Activated T-helper 17 cell treated with anti-CD3 and anti-CD28 coated beads, Interleukin-2, amount 50 U/mL, for 72 hours (primary cell): ENCODE measurements at regions not wholly inside any gene's neighbourhood (a gene's known extent, or its start where the extent isn't known, plus 50 kb on each side); places are given as distances from the start of the nearest gene placed in this dataset.
A peak's percentile ranks its signal among the peaks of the same experiment; 100 is the strongest.

Experiments
- ATAC-seq: fragments of 150-1000 bp; cut with Tn5 transposase; replicated peaks from 2 replicates; pipeline ENCODE4 v1.10.0; 2021; ENCODE audit warnings: mild to moderate bottlenecking, moderate library complexity
- H3K27ac Mint-ChIP-seq: one replicate; pipeline ENCODE4 v1.8.0; 2022; ENCODE audit warnings: mixed read lengths
- H3K27me3 Mint-ChIP-seq: one replicate; pipeline ENCODE4 v1.8.0; 2022; ENCODE audit warnings: mixed read lengths
- H3K36me3 Mint-ChIP-seq: one replicate; pipeline ENCODE4 v1.8.0; 2022; ENCODE audit warnings: low read depth, mild to moderate bottlenecking, mixed read lengths
- H3K4me1 Mint-ChIP-seq: one replicate; pipeline ENCODE4 v1.8.0; 2022; ENCODE audit warnings: mixed read lengths
- H3K4me3 Mint-ChIP-seq: one replicate; pipeline ENCODE4 v1.8.0; 2022; ENCODE audit warnings: mild to moderate bottlenecking, mixed read lengths
- H3K9me3 Mint-ChIP-seq: one replicate; pipeline ENCODE4 v1.8.0; 2022; ENCODE audit warnings: mixed read lengths

- Mint-ChIP-seq H3K36me3 (no peaks in the 10 kb centered on the region), H3K4me3 (no peak overlapping the region), H3K27me3 (peaks cover 20% of the 10 kb centered on the region), H3K4me1 (peaks cover 1% of the 10 kb centered on the region), H3K9me3 (peaks cover 6% of the 10 kb centered on the region), H3K27ac (no peak overlapping the region)
- ATAC-seq: no peak
Observed at GRCh38 chr11:19607656-19608360, 104.8 kb upstream of the NAV2 start.

DNA sequence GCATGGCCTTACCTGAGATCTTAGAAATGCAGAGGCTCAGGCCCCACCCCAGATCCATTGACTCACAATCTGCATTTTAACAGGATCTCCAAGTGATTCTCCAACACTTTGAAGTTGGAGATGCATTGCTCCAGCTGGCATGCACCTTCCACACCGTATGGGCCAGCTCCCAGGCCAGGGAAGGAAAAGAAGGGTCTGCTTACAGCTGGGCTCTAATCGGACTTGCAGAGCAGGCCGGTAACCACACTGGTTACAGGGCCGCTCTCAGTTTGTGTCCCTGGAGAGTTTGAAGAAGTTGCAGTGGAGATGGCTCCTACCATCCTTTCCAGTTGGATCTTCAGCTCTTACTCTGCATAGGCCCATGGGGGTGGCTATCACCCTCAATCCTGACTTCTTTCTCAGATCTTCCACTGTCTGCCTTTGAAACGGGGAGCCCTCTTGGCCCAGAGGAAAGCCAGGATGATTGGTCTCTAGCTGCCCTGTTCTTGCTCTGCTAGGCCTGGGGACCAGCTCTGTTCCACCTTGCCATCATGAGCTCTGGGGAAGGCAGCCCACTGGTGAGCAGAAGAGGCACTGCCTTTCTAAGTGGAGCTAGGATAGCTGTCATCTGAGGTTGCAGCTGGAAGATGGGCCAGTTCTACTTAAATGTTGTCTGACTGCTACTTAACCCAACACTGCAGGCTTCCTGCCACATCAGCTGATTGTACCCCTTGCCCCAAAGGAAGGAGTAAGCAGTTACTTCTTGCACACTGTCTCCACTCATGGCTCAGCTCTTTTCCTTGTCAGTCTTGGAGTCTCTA lies 105.6 kb upstream of the NAV2 start:
- Mint-ChIP-seq H3K9me3 (no peaks in the 10 kb centered on the region), H3K36me3 (no peaks in the 10 kb centered on the region), H3K4me1 (peaks cover 5% of the 10 kb centered on the region), H3K27me3 (peaks cover 21% of the 10 kb centered on the region), H3K27ac (no peak overlapping the region), H3K4me3 (no peak overlapping the region)
- ATAC-seq: no peak

DNA sequence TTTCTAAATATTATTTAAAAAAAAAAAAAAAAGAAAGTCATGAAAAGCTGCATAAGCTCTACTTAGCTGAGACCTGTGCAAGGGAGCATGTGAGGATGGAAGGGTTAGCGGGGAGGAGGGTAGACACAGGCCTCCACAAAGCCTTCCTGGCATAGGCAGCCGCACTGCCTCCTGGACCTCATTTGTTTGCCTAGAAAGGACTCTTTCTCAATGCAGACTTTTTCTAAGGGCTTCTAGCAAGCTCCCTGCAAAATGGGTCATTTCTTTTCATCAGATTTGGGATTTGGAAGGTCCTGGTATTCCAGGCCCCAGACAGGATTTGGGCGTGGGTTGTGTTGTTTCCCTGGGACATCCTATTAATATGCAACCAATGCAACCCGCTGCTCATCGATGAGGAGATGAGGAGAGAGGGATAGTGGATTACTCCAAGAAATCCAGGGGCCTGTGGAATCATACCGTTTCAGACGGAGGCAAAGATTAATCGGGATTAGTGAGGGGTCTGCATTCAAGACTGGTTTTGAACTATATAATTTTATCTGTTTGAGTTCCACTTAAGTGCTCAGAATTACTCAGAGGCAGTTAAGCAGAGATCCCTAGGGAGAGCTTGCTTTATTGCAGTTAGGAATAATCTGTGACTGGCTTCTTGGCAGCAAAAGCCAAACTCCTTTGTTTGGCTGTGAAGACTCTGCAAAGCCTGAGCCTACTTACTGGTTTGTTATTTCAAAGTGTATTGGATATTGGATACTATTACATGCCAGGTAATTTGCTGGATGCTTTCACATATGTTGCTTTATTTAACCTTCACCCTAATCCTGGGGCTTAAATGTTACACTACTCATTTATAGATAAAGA lies 106.9 kb upstream of the NAV2 start:
- Mint-ChIP-seq H3K4me1 (peaks cover 5% of the 10 kb centered on the region), H3K36me3 (no peaks in the 10 kb centered on the region), H3K27me3 (peaks cover 27% of the 10 kb centered on the region), H3K9me3 (no peaks in the 10 kb centered on the region), H3K27ac (no peak overlapping the region), H3K4me3 (no peak overlapping the region)
- no peak for ATAC-seq

DNA sequence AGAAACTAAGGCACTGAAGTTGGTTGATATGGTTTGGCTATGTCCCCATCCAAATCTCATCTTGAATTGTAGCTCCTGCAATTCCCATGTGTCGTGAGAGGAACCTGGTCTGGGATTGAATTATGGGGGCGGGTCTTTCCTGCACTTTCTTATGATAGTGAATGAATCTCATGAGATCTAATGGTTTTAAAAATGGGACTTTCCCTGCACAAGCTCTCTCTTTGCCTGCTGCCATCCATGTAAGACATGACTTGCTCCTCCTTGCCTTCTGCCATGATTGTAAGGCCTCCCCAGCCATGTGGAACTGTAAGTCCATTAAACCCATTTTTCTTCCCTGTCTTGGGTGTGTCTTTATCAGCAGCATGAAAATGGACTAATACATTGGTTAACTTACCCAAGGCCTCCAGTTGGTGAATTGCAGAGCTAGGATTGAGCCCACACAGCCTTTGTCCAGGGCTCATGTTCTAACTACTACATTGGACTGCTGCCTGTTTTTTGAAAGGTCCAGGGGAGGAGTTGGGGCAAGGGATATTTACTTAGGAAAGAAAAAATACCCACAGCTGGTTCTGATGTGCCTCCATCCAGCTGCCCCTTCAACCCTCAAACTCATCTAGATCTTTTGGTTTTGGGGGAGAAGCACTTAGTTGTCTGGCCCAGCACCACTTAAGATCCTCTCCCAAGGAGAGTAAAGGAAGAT lies 107.8 kb upstream of the NAV2 start:
- Mint-ChIP-seq H3K27ac (no peak overlapping the region), H3K9me3 (no peaks in the 10 kb centered on the region)

DNA sequence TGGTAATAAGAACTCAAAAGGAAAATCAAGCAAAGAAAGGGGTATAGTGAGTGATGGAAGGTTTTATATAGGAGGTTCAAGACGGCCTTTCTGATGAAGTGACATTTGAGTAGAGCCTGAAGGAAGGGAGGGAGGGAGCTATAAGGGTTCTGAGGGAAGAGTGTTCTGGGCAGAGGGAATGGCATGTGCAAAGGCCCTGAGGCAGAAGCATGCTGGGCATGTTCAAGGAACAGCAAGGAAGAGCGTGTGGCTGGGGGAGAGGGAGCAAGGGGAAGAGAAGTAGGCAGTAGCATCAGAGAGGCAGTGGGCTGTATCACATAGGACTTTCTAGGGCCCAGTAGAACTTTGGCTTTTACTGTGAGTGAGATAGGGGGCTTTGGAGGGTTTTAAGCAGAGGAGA lies 108.9 kb upstream of the NAV2 start:
- no peak overlapping the region for H3K4me3 Mint-ChIP-seq
- peaks cover 23% of the 10 kb centered on the region for H3K27me3 Mint-ChIP-seq
- no peak for ATAC-seq
- H3K9me3 Mint-ChIP-seq: no peaks in the 10 kb centered on the region
- no peaks in the 10 kb centered on the region for H3K36me3 Mint-ChIP-seq
- H3K4me1 Mint-ChIP-seq: peaks cover 5% of the 10 kb centered on the region
- no peak overlapping the region for H3K27ac Mint-ChIP-seq

More for the DNA sequence above, 107.8 kb upstream of the NAV2 start:
- no peak for ATAC-seq
- Mint-ChIP-seq H3K36me3 (no peaks in the 10 kb centered on the region), H3K4me3 (no peak overlapping the region), H3K4me1 (peaks cover 5% of the 10 kb centered on the region), H3K27me3 (peaks cover 27% of the 10 kb centered on the region)

DNA sequence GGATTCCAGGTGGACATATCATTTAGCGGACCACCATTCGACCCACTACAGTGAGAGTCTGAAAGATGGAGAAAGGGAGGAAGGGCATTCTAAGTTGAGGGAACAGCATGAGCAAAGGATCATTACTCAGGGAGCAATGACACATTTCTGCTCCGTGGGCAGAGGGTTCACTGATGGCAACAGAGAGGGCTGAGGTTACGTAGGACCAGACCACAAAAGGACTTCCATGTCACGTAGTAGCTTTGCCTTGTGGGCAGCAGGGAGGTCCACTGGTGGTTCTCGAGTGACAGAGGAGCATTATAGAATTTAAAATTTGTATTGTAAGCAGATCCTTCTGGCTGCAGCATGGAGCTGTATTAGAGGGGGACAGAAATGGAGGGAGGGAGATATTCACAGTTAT lies 109.7 kb upstream of the NAV2 start:
- peak; percentile 35 for ATAC-seq
- Mint-ChIP-seq H3K4me3 (no peak overlapping the region), H3K27ac (no peak overlapping the region), H3K36me3 (no peaks in the 10 kb centered on the region), H3K4me1 (peaks cover 5% of the 10 kb centered on the region), H3K27me3 (peaks cover 22% of the 10 kb centered on the region), H3K9me3 (no peaks in the 10 kb centered on the region)

DNA sequence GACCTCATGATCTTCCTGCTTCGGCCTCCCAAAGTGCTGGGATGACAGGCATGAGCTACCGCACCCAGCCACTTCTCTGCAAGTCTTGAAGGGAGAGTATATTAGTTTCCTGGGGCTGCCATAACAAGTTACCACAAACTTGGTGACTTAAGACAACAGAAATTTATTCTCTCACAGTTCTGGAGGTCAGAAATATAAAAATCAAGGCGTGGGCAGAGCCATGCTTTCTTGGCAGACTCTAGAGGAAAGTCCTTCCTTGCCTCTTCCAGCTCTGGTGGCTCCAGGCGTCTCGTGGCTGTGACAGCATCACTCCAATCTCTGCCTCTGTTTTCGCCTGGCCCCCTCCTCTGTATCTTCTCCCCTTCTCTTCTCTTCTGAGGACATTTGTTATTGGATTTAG lies 110.2 kb upstream of the NAV2 start:
- H3K4me3 Mint-ChIP-seq: no peak overlapping the region
- peaks cover 22% of the 10 kb centered on the region for H3K27me3 Mint-ChIP-seq
- H3K9me3 Mint-ChIP-seq: no peaks in the 10 kb centered on the region
- no peak overlapping the region for H3K27ac Mint-ChIP-seq
- peaks cover 5% of the 10 kb centered on the region for H3K4me1 Mint-ChIP-seq
- no peak for ATAC-seq
- no peaks in the 10 kb centered on the region for H3K36me3 Mint-ChIP-seq

GRCh38 chr11:19601235-19601634 lies 111.4 kb upstream of the NAV2 start:
- no peaks in the 10 kb centered on the region for H3K9me3 Mint-ChIP-seq
- H3K36me3 Mint-ChIP-seq: no peaks in the 10 kb centered on the region
- peaks cover 5% of the 10 kb centered on the region for H3K4me1 Mint-ChIP-seq
- no peak for ATAC-seq
- H3K4me3 Mint-ChIP-seq: no peak overlapping the region
- H3K27me3 Mint-ChIP-seq: peaks cover 22% of the 10 kb centered on the region
- H3K27ac Mint-ChIP-seq: no peak overlapping the region

DNA sequence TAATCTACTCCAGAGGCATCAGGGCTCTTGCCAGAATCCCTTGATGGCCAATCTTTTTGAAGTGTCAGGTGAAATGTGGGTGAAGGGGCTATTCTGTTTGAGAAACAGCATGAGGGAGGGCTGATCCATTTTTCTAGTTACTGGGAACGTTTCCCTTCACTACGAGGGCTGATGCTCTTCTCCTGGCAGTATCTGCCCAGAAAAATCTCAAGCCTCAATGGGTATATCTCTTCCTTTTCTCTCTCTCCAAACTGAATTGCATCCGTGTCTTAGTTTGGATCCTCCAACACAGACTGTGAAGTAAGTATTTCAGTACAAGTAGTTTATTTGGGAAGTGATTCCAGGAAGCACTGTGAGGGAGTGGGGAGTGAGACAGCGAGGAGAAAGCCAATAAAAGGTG lies 113.0 kb upstream of the NAV2 start:
- no peak for ATAC-seq
- Mint-ChIP-seq H3K4me3 (no peak overlapping the region), H3K9me3 (no peaks in the 10 kb centered on the region), H3K27ac (no peak overlapping the region), H3K36me3 (no peaks in the 10 kb centered on the region), H3K27me3 (peaks cover 26% of the 10 kb centered on the region), H3K4me1 (peaks cover 5% of the 10 kb centered on the region)

- ATAC-seq: no peak
- no peaks in the 10 kb centered on the region for H3K9me3 Mint-ChIP-seq
- peaks cover 5% of the 10 kb centered on the region for H3K4me1 Mint-ChIP-seq
- no peak overlapping the region for H3K27ac Mint-ChIP-seq
- peaks cover 21% of the 10 kb centered on the region for H3K27me3 Mint-ChIP-seq
- no peak overlapping the region for H3K4me3 Mint-ChIP-seq
- H3K36me3 Mint-ChIP-seq: no peaks in the 10 kb centered on the region
Observed at GRCh38 chr11:19598876-19599486, 113.7 kb upstream of the NAV2 start.

- Mint-ChIP-seq H3K27ac (no peak overlapping the region), H3K9me3 (no peaks in the 10 kb centered on the region), H3K4me3 (no peak overlapping the region)
Observed at GRCh38 chr11:19598456-19598855, 114.2 kb upstream of the NAV2 start.

DNA sequence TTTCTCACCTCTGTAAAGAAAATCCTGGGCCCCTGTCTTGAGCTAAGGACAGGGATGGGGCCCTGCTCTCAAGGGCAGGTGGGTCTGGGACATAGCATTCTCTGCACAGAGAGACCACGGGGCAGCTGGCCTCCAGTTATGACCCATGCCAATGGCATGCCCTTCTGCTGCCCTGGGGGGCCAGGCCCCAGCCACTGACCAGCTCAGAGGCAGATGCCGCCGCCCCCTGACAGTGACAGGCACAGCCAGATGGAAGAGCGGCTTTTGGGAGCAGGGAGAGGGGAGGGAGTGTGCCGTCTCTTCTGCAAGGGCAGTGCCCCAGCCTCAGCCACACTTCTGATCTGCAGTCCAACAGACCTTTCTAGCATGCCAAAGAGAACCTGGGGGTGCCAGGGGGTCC lies 114.8 kb upstream of the NAV2 start:
- H3K9me3 Mint-ChIP-seq: no peaks in the 10 kb centered on the region
- no peak overlapping the region for H3K27ac Mint-ChIP-seq
- no peaks in the 10 kb centered on the region for H3K36me3 Mint-ChIP-seq
- no peak overlapping the region for H3K4me3 Mint-ChIP-seq
- H3K4me1 Mint-ChIP-seq: peaks cover 4% of the 10 kb centered on the region
- peaks cover 17% of the 10 kb centered on the region for H3K27me3 Mint-ChIP-seq
- no peak for ATAC-seq

More at GRCh38 chr11:19598456-19598855, 114.2 kb upstream of the NAV2 start:
- peaks cover 5% of the 10 kb centered on the region for H3K4me1 Mint-ChIP-seq
- ATAC-seq: no peak
- no peaks in the 10 kb centered on the region for H3K36me3 Mint-ChIP-seq
- H3K27me3 Mint-ChIP-seq: peaks cover 19% of the 10 kb centered on the region

DNA sequence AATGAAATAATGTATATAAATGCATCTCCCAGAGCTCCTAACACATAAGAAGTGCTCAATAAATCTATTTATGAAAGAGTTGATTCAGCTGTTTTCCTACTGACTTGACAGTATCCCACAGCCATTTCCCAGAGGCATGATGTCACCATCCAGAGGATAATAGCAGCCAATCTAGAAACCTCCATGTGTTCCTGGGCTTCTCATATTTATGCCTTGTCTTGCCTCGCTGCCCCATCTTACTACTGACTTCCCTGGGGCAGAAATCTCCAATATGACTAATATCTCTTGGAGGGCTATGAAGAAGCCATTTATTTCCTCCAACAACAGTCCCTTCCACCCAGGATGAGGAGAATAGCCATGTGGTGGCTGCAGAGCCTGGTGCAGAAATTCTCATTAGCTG lies 115.4 kb upstream of the NAV2 start:
- Mint-ChIP-seq H3K9me3 (no peaks in the 10 kb centered on the region), H3K4me1 (no peaks in the 10 kb centered on the region), H3K27ac (no peak overlapping the region), H3K4me3 (no peak overlapping the region), H3K36me3 (no peaks in the 10 kb centered on the region), H3K27me3 (peaks cover 14% of the 10 kb centered on the region)
- no peak for ATAC-seq
